ENCODE measurements at regions not wholly inside any gene's neighbourhood (a gene's known extent, or its start where the extent isn't known, plus 50 kb on each side); places are given as distances from the start of the nearest gene placed in this dataset.

DNA sequence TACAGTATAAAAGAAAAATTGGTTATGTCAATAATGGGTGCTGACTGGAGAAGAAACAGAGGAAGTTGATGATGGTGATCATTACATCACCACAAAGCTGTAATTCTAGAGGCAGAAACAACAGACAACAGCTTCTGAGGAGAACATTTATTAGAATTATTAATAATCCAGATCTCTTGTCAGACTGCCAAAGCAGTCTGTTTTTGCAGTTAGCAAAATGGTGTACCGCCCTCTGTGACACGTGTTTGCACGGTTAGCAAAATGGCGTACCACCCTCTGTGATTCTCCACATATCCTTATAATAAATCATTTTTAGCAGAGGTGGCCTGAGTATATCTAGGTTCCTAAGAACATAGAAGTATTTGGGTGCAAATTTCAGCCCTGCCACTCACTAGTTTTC, 154.0 kb upstream of the TENT5D start:
- TF ChIP-seq, protein P1, sequence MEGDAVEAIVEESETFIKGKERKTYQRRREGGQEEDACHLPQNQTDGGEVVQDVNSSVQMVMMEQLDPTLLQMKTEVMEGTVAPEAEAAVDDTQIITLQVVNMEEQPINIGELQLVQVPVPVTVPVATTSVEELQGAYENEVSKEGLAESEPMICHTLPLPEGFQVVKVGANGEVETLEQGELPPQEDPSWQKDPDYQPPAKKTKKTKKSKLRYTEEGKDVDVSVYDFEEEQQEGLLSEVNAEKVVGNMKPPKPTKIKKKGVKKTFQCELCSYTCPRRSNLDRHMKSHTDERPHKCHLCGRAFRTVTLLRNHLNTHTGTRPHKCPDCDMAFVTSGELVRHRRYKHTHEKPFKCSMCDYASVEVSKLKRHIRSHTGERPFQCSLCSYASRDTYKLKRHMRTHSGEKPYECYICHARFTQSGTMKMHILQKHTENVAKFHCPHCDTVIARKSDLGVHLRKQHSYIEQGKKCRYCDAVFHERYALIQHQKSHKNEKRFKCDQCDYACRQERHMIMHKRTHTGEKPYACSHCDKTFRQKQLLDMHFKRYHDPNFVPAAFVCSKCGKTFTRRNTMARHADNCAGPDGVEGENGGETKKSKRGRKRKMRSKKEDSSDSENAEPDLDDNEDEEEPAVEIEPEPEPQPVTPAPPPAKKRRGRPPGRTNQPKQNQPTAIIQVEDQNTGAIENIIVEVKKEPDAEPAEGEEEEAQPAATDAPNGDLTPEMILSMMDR (conservative IDR thresholded peaks at IDR 0.05 in 1 of 2, IDR thresholded peaks at IDR 0.05 in 1 of 2; ENCODE audit: low read depth in 1 of 2, low read length in 2 of 2) = no peak
- TF ChIP-seq EZH2 (IDR thresholded peaks at IDR 0.05; ENCODE audit: low read length, missing control alignments) = no peak
